NAMALWA (cell line): ENCODE measurements at regions not wholly inside any gene's neighbourhood (a gene's known extent, or its start where the extent isn't known, plus 50 kb on each side); places are given as distances from the start of the nearest gene placed in this dataset.
A peak's percentile ranks its signal among the peaks of the same experiment; 100 is the strongest.
"Not testable (repeated sequence)": the region's sequence is repeated elsewhere in the genome, so short reads cannot be mapped to it uniquely, and the experiment has no call there.

Experiments used
- DNase-seq: peaks from one replicate; pipeline ENCODE4 v3.0.0-alpha.2; 2015; ENCODE audit warnings: low spot score

GRCh38 chr3:4222574-4223175 is 80.5 kb upstream of the SETMAR start:
- no peak for DNase-seq

GRCh38 chr3:4223777-4224176 is 79.4 kb upstream of the SETMAR start:
- no peak for DNase-seq

- no peak for DNase-seq
Observed at GRCh38 chr3:4224331-4224730, 78.8 kb upstream of the SETMAR start.

- no peak for DNase-seq
Observed at GRCh38 chr3:4225005-4225471, 78.1 kb upstream of the SETMAR start.

GRCh38 chr3:4228295-4228694 is 74.9 kb upstream of the SETMAR start:
- no peak for DNase-seq

- DNase-seq = no peak
Observed at GRCh38 chr3:4231041-4231440, 72.1 kb upstream of the SETMAR start.

GRCh38 chr3:4232798-4233197 is 70.4 kb upstream of the SETMAR start:
- no peak for DNase-seq

- no peak for DNase-seq
Observed at GRCh38 chr3:4233488-4233887, 69.7 kb upstream of the SETMAR start.

GRCh38 chr3:4234889-4235288 is 68.3 kb upstream of the SETMAR start:
- DNase-seq = no peak

GRCh38 chr3:4235690-4236089 is 67.5 kb upstream of the SETMAR start:
- DNase-seq = no peak

- DNase-seq = peak; percentile 39
Observed at GRCh38 chr3:4241595-4242170, 61.5 kb upstream of the SETMAR start.

GRCh38 chr3:4245671-4246070 is 57.5 kb upstream of the SETMAR start:
- no peak for DNase-seq

- DNase-seq = no peak
Observed at GRCh38 chr3:4247391-4247790, 55.8 kb upstream of the SETMAR start.

GRCh38 chr3:4250064-4250463 is 53.1 kb upstream of the SETMAR start:
- no peak for DNase-seq

GRCh38 chr3:4251412-4251811 is 51.8 kb upstream of the SETMAR start:
- DNase-seq = no peak

- not testable (repeated sequence) for DNase-seq
Observed at GRCh38 chr3:4253072-4253832, 49.9 kb upstream of the SETMAR start.
